ENCODE measurements at regions not wholly inside any gene's neighbourhood (a gene's known extent, or its start where the extent isn't known, plus 50 kb on each side); places are given as distances from the start of the nearest gene placed in this dataset.
"Not testable (repeated sequence)": the region's sequence is repeated elsewhere in the genome, so short reads cannot be mapped to it uniquely, and the experiment has no call there.

- not testable (repeated sequence) for DNase-seq
These were observed 700.4 kb upstream of the FAM241A start for GRCh38 chr4:111444836-111445235.

GRCh38 chr4:111449657-111450056 is 695.6 kb upstream of the FAM241A start:
- DNase-seq = no peak

GRCh38 chr4:111450867-111451266 is 694.4 kb upstream of the FAM241A start:
- DNase-seq = no peak

GRCh38 chr4:111453216-111453615 is 692.0 kb upstream of the FAM241A start:
- DNase-seq = no peak

- DNase-seq = no peak
These were observed 690.3 kb upstream of the FAM241A start for GRCh38 chr4:111454961-111455360.

GRCh38 chr4:111464251-111465045 is 680.8 kb upstream of the FAM241A start:
- DNase-seq = no peak

GRCh38 chr4:111466811-111467604 is 678.2 kb upstream of the FAM241A start:
- DNase-seq = no peak

- DNase-seq = no peak
These were observed 670.3 kb upstream of the FAM241A start for GRCh38 chr4:111475001-111475400.

GRCh38 chr4:111475666-111476065 is 669.6 kb upstream of the FAM241A start:
- DNase-seq = no peak

- DNase-seq = no peak
These were observed 664.7 kb upstream of the FAM241A start for GRCh38 chr4:111480510-111480909.

GRCh38 chr4:111483375-111484169 is 661.7 kb upstream of the FAM241A start:
- no peak for DNase-seq

- DNase-seq = no peak
These were observed 652.8 kb upstream of the FAM241A start for GRCh38 chr4:111492496-111492895.

- DNase-seq = no peak
These were observed 650.8 kb upstream of the FAM241A start for GRCh38 chr4:111494471-111494870.

- DNase-seq = no peak
These were observed 650.3 kb upstream of the FAM241A start for GRCh38 chr4:111494971-111495370.

GRCh38 chr4:111499291-111499690 is 646.0 kb upstream of the FAM241A start:
- DNase-seq = no peak

GRCh38 chr4:111499706-111500105 is 645.5 kb upstream of the FAM241A start:
- DNase-seq = no peak

- DNase-seq = no peak
These were observed 644.4 kb upstream of the FAM241A start for GRCh38 chr4:111500858-111501257.

GRCh38 chr4:111501946-111502345 is 643.3 kb upstream of the FAM241A start:
- no peak for DNase-seq

GRCh38 chr4:111502626-111503025 is 642.6 kb upstream of the FAM241A start:
- no peak for DNase-seq

- no peak for DNase-seq
These were observed 638.5 kb upstream of the FAM241A start for GRCh38 chr4:111506706-111507105.

- no peak for DNase-seq
These were observed 634.7 kb upstream of the FAM241A start for GRCh38 chr4:111510535-111510934.

GRCh38 chr4:111512081-111512783 is 633.0 kb upstream of the FAM241A start:
- no peak for DNase-seq

- no peak for DNase-seq
These were observed 625.6 kb upstream of the FAM241A start for GRCh38 chr4:111519683-111520082.

Measured in NCI-H2029 (cell line).